ENCODE measurements at regions not wholly inside any gene's neighbourhood (a gene's known extent, or its start where the extent isn't known, plus 50 kb on each side); places are given as distances from the start of the nearest gene placed in this dataset.

GRCh38 chr5:108436696-108437095 is 54.8 kb upstream of the FBXL17 start:
- Histone ChIP-seq H3K4me2 (ENCODE audit: low read depth, low read length, poor library complexity, severe bottlenecking) (no peak overlapping the region), H3K27ac (ENCODE audit: low read length) (no peak overlapping the region), H3K4me3 (ENCODE audit: low read length) (no peak overlapping the region), H3K79me2 (ENCODE audit: low read length) (no peaks in the 10 kb centered on the region), H3K9ac (ENCODE audit: low read length) (no peak overlapping the region), H3K27me3 (ENCODE audit: low read length) (no peaks in the 10 kb centered on the region), H2AFZ (ENCODE audit: low read length) (no peak overlapping the region), H3K36me3 (ENCODE audit: insufficient read depth, low read length) (no peaks in the 10 kb centered on the region), H3K9me2 (replicated peaks; ENCODE audit: insufficient read depth, low read length) (no peaks in the 10 kb centered on the region), H4K20me1 (ENCODE audit: insufficient read depth, low read depth, low read length) (no peaks in the 10 kb centered on the region), H3K9me3 (ENCODE audit: low read length) (no peaks in the 10 kb centered on the region), H3K4me1 (ENCODE audit: low read length) (peaks cover 16% of the 10 kb centered on the region)
- DNase-seq = no peak

GRCh38 chr5:108433600-108433999 is 51.7 kb upstream of the FBXL17 start:
- peaks cover 18% of the 10 kb centered on the region for H3K4me1 ChIP-seq (ENCODE audit: low read length)
- no peaks in the 10 kb centered on the region for H3K79me2 ChIP-seq (ENCODE audit: low read length)
- H3K9me3 ChIP-seq (ENCODE audit: low read length) = no peaks in the 10 kb centered on the region
- H3K9me2 ChIP-seq (replicated peaks; ENCODE audit: insufficient read depth, low read length) = no peaks in the 10 kb centered on the region
- H3K27ac ChIP-seq (ENCODE audit: low read length) = no peak overlapping the region
- no peak overlapping the region for H3K9ac ChIP-seq (ENCODE audit: low read length)
- no peak overlapping the region for H3K4me3 ChIP-seq (ENCODE audit: low read length)
- H4K20me1 ChIP-seq (ENCODE audit: insufficient read depth, low read depth, low read length) = no peaks in the 10 kb centered on the region
- no peaks in the 10 kb centered on the region for H3K36me3 ChIP-seq (ENCODE audit: insufficient read depth, low read length)
- no peak for DNase-seq
- H3K27me3 ChIP-seq (ENCODE audit: low read length) = no peaks in the 10 kb centered on the region
- no peak overlapping the region for H2AFZ ChIP-seq (ENCODE audit: low read length)
- H3K4me2 ChIP-seq (ENCODE audit: low read depth, low read length, poor library complexity, severe bottlenecking) = no peak overlapping the region

DNA sequence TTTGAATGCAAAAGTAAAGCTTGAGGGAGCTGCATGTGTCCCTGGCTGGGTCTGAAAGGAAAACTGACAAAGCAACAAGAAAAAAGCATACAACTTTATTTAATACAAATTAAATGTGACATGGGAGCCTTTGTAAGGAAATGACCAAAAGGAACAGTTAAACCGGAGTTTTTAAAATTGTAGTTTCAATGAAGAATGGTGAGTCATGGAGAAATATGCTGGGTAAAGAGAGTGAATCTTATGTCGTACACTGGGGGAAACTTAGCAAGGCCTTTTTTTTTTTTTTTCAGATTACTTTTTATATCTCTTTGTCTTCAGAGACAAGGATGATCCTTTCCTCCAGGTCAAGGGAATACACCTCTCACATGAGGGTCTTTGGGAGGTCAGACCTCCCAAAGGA is 50.1 kb upstream of the FBXL17 start:
- no peak for DNase-seq
- H3K27me3 ChIP-seq (ENCODE audit: low read length) = no peaks in the 10 kb centered on the region
- no peak overlapping the region for H3K9ac ChIP-seq (ENCODE audit: low read length)
- H3K9me3 ChIP-seq (ENCODE audit: low read length) = no peaks in the 10 kb centered on the region
- no peak overlapping the region for H3K4me2 ChIP-seq (ENCODE audit: low read depth, low read length, poor library complexity, severe bottlenecking)
- H3K4me1 ChIP-seq (ENCODE audit: low read length) = peaks cover 18% of the 10 kb centered on the region
- H3K36me3 ChIP-seq (ENCODE audit: insufficient read depth, low read length) = no peaks in the 10 kb centered on the region
- H3K4me3 ChIP-seq (ENCODE audit: low read length) = no peak overlapping the region
- no peaks in the 10 kb centered on the region for H4K20me1 ChIP-seq (ENCODE audit: insufficient read depth, low read depth, low read length)
- H3K9me2 ChIP-seq (replicated peaks; ENCODE audit: insufficient read depth, low read length) = no peaks in the 10 kb centered on the region
- H3K79me2 ChIP-seq (ENCODE audit: low read length) = no peaks in the 10 kb centered on the region
- H3K27ac ChIP-seq (ENCODE audit: low read length) = no peak overlapping the region
- no peak overlapping the region for H2AFZ ChIP-seq (ENCODE audit: low read length)

All from Karpas-422 (cell line).